HCT116 (cell line): ENCODE measurements at regions not wholly inside any gene's neighbourhood (a gene's known extent, or its start where the extent isn't known, plus 50 kb on each side); places are given as distances from the start of the nearest gene placed in this dataset.
"Not testable (repeated sequence)": the region's sequence is repeated elsewhere in the genome, so short reads cannot be mapped to it uniquely, and the experiment has no call there.

Experiments used
- CBX3 ChIP-seq: IDR thresholded peaks from 2 replicates; pipeline ENCODE4 v1.6.1; 2012; ENCODE audit warnings: low read depth
- CTCF ChIP-seq, 3 experiments: fragments of 200-600 bp in 1 of 3; sonication (generic) in 1 of 3; IDR thresholded peaks in 2 of 3; conservative IDR thresholded peaks in 1 of 3; 2 replicates each; pipeline ENCODE4 v1.5.1; 2012 to 2017; ENCODE audit warnings: low read depth in 2 of 3, low read length in 2 of 3, antibody characterized with exemption in 1 of 3, borderline replicate concordance in 1 of 3, control low read depth in 1 of 3, mild to moderate bottlenecking in 1 of 3, mixed read lengths in 1 of 3, mixed run types in 1 of 3, moderate library complexity in 1 of 3; ENCODE audit not compliant: insufficient read depth in 1 of 3
- EGR1 ChIP-seq: IDR thresholded peaks from 2 replicates; pipeline ENCODE4 v1.6.1; 2012; ENCODE audit warnings: low read depth
- EZH2 ChIP-seq: fragments of 200-600 bp; sonication (generic); IDR thresholded peaks from 2 replicates; pipeline ENCODE4 v1.6.1; 2017; ENCODE audit warnings: antibody characterized with exemption, mixed run types
- MAX ChIP-seq: IDR thresholded peaks from 2 replicates; pipeline ENCODE4 v1.6.1; 2012
- POLR2A ChIP-seq: IDR thresholded peaks from 2 replicates; pipeline ENCODE4 v1.7.0; 2011; ENCODE audit warnings: borderline replicate concordance; ENCODE audit not compliant: insufficient read depth, insufficient read length; ENCODE audit errors: extremely low read depth
- POLR2AphosphoS5 ChIP-seq: IDR thresholded peaks from 2 replicates; pipeline ENCODE4 v1.6.1; 2011; ENCODE audit warnings: mild to moderate bottlenecking, low read depth, low read length, moderate library complexity
- REST ChIP-seq: IDR thresholded peaks from 2 replicates; pipeline ENCODE4 v1.6.1; 2012; ENCODE audit warnings: low read depth
- SP1 ChIP-seq: IDR thresholded peaks from 2 replicates; pipeline ENCODE4 v1.6.1; 2012; ENCODE audit warnings: low read depth
- ZBTB33 ChIP-seq: IDR thresholded peaks from 2 replicates; pipeline ENCODE4 v1.6.1; 2011; ENCODE audit warnings: mild to moderate bottlenecking, low read length, moderate library complexity; ENCODE audit not compliant: insufficient replicate concordance; ENCODE audit errors: extremely low read depth
- ZNF274 ChIP-seq: fragments of 200-500 bp; sonication (Bioruptor generic); IDR thresholded peaks from 2 replicates; pipeline ENCODE4 v1.6.1; 2014; ENCODE audit warnings: mild to moderate bottlenecking, low read depth, low read length, inconsistent platforms

- TF ChIP-seq POLR2A; CTCF (IDR thresholded peaks at IDR 0.05 in 2 of 3, conservative IDR thresholded peaks at IDR 0.05 in 1 of 3; ENCODE audit: borderline replicate concordance in 1 of 3, insufficient read depth in 1 of 3, low read depth in 2 of 3, low read length in 2 of 3); CBX3; EGR1; MAX; REST; EZH2; SP1; ZBTB33; ZNF274; POLR2AphosphoS5: not testable (repeated sequence)
Observed at GRCh38 chr1:232569554-232569921, 60.4 kb downstream of the SIPA1L2 start.
